T1000 (cell line): ENCODE measurements at regions not wholly inside any gene's neighbourhood (a gene's known extent, or its start where the extent isn't known, plus 50 kb on each side); places are given as distances from the start of the nearest gene placed in this dataset.
"Not testable (repeated sequence)": the region's sequence is repeated elsewhere in the genome, so short reads cannot be mapped to it uniquely, and the experiment has no call there.

Experiments used
- DNase-seq: peaks from one replicate; lab custom pipeline; 2025; ENCODE audit warnings: mixed read lengths; lab: John Stamatoyannopoulos, UW

DNA sequence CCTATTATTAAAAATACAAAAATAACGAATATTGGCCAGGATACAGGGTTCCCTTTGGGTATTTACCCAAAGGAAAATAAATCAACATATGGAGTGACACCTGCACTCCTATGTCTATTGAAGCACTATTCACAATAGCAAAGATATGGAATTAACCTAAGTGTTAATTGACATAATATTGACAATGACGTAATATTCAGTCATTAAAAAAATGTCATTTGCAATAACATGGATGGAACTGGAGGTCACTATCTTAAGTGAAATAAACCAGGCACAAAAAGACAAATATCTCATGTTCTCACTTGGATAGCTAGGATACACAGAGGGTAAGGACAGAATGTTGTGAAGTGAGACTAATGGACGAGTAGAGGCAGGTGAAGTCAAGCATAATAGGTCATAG, 326.3 kb upstream of the PTGER4 start:
- no peak for DNase-seq

GRCh38 chr5:40347981-40348725, 331.6 kb upstream of the PTGER4 start:
- no peak for DNase-seq

DNA sequence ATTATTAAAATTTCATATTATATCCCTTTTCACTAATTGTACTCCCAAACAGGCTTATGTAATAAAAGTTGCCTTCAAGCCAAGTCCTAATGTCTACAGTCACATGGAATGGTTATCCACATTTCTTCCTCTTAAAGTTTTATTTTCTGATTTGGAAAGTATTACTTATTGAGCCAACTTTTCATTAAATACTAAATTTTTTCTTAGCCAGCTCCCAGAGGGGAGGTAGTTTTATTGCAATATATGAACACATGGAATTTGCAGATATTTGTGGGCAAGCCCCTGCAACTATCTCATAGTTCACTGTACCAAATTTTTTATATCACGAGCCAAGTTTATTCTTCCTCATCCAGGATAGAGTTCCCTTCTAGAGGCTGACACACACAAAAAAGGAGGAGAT, 332.8 kb upstream of the PTGER4 start:
- no peak for DNase-seq

GRCh38 chr5:40338434-40338833, 341.3 kb upstream of the PTGER4 start:
- DNase-seq, result not testable (repeated sequence)

DNA sequence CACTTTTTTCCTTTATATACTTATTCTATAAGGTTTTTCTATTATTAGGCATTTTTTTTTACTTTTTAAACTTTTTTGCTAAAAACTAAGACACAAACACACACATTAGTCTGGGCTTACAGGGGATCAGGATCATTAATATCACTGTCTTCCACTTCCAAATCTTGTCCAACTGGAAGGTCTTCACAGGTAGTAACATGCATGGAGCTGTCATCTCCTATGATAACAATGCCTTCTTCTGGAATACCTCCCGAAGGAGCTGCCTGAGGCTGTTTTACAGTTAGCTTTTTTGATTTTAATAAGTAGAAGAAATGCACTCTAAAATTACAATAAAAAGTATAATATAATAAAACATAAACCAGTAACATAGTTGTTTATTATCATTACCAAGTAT, 345.5 kb upstream of the PTGER4 start:
- no peak for DNase-seq

DNA sequence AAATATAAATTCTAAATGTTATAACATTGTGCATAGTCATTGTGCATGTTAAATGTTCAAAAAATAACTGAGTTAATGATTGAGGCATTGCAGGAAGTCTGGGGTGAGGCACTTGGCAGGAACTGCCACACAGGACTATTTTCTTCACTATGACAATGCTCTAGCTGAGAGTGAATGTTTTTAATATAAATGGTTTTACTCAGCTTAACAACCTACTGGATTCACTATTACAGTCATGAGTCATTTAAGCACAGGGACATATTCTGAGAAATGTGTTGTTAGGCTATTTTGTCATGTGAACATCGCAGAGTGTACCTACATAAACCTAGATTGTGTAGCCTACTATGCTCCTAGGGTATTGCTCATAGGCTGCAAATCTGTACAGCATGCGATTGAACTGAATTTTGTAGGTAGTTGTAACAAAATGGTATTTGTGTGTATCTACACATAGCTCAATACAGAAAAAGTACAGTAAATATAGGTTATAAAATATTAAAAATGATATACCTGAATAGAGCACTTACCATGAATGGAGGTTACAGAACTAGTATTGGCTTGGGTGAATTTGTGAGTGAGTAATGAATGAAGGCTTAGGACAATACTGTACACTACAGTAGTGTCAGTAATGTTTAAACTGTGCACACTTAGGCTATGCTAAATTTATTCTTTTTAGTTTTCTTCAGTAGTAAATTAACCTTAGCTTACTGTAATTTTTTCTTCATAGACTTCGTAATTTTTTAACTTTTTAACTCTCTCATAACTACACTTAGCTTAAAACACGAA, 346.1 kb upstream of the PTGER4 start:
- no peak for DNase-seq

DNA sequence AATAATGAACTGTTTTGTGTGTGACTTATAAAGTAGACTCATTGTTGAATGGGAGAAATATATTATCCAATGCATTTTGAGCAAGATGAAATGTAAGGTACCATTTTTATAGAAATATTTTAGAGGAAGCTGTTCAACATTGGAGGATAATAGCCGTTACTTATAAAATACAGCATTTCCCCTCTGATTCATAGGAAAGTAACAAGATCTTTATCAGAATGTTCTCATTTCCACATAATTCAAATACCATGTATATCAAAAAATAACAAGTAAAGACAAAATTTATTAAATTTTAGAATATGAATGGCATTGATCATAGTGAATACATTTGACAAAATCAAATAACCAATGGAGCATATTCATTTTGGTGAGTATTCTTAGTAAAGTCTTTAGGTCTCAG, 346.7 kb upstream of the PTGER4 start:
- DNase-seq, result no peak

- DNase-seq, result no peak
These were observed 348.1 kb upstream of the PTGER4 start for GRCh38 chr5:40331616-40332015.

DNA sequence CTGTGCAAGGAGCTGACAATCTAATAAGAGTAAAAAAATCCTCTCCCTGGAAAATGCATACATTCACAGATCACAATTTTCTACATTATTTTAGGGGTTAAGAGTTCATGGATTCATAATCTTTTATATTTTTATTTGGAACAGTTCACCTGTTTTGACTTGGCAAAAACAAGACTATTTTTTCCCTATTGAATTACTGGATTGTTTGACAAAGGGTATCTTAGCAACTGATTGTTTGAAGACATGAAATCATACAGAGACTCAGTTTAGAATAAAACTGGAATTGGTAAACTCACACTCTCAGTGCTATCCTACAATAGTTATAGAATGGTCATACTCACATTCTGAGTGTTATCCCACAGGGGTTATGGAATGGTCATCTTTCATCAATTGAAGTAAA, 358.2 kb upstream of the PTGER4 start:
- DNase-seq, result no peak

DNA sequence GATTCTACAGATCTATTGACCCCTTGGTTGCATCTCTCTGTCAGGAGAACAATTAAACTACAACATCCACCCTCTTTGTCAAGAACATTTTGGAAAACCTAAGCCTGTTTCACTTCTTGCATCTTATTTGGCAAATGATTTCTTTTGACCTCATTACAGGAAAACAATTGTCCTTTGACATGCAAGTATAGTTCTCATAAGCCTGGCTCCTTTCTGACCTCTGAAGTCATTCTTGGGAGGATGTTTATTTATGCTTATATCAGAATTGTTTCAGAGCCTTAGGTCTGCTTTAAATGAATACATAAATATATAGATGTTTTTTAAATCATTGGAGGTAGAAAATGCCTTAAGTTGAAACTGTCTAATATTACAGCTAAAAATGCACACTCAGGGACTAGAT, 361.3 kb upstream of the PTGER4 start:
- DNase-seq, result no peak

DNA sequence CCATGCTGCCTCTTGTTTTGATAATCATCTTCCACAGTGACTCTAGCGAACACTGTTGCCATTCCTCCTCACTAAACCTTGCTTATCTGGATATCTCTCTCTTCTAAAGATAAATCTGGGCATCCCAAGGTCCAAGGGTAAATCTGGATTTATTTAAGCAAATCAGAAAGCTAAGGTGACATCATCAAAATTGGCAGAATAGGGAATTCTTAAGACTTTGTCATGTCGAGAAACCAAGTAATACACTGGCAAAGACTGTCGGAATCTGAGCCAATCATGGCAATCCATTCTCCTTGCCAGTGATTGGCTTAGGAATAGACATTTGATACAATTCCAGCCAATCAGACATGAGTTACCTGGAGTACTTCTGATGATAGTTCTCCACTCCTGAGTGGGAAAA, 362.7 kb upstream of the PTGER4 start:
- DNase-seq, result no peak

DNA sequence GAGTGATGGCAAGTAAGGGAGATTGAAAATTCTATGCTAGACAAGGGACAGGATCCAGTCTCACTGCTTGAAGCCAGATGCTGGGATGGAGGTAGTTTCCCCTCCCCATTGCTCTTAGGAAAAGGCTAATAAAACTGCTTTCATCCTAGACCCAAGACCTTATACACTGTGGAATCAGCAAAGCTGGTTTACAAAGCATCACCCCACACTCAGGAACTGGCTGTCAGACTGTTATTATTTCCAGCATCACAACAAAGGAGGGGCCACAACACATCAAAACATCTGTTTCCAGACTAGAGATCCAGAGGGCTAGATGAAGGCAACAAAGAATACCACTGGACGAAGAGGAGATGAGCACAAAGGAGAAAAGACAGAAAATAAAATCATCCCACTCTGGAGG, 364.6 kb upstream of the PTGER4 start:
- DNase-seq, result no peak

- DNase-seq, result no peak
These were observed 365.4 kb upstream of the PTGER4 start for GRCh38 chr5:40314275-40314674.

DNA sequence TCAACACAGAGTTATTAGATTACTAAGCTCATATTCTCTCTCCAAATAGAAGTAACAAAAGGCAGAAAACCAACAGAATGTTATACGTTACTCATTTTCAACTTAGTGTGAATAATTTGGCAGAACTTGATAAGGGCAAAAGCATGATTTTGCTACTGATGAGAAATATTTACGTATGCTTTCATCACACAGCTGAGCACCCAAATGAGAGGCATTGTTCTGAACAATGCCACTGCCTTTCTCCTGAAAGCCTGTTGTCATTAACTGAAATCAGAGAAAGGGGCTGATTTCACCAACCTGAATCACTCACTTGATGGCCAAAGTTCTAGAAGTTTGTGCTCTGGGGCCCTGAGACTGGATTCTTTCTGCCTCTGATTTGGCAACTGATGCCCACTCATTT, 367.5 kb upstream of the PTGER4 start:
- DNase-seq, result no peak

DNA sequence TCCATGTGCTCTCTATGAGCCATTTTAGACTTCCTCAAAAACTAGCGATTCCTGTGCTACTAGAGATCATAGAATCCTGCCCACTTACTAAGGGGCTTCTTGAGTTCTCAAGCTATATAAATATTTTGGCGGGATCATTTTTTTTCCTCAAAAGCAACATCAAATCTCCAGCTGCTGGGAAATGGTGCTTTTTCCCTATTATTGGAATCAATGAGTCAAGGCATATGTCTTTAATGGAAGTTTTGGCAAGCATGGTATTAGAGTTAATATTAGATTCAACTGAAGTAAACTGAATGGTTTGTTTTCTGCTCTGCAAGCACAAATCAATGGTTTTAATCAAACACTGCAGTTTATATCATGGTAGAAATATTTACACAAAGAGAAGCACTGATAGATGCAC, 369.9 kb upstream of the PTGER4 start:
- DNase-seq, result no peak

- DNase-seq, result no peak
These were observed 370.8 kb upstream of the PTGER4 start for GRCh38 chr5:40308867-40309266.

- no peak for DNase-seq
These were observed 371.8 kb upstream of the PTGER4 start for GRCh38 chr5:40307920-40308319.

- DNase-seq, result no peak
These were observed 372.7 kb upstream of the PTGER4 start for GRCh38 chr5:40306869-40307487.

- DNase-seq, result no peak
These were observed 387.7 kb upstream of the PTGER4 start for GRCh38 chr5:40292006-40292405.

DNA sequence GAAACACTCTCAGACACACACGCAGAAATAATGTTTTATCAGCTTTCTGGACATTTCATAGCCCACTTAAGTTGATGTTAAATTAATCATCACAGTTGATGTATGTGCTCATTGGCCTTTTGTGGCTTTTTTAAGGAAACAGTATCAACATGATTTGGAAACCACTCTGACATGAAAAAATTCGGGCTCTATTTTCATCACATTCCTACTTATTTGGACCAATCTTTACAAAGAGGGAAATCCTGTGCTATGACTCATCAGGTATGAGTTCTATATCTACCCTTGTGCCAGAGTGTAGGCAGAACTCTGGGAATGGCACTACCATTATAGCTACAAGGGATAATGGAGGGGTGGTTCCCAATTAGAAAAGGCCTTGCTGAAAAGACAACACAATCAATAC, 388.4 kb upstream of the PTGER4 start:
- no peak for DNase-seq

GRCh38 chr5:40288800-40289485, 390.8 kb upstream of the PTGER4 start:
- no peak for DNase-seq

GRCh38 chr5:40284863-40285262, 394.9 kb upstream of the PTGER4 start:
- DNase-seq, result no peak

- DNase-seq, result no peak
These were observed 400.8 kb upstream of the PTGER4 start for GRCh38 chr5:40278881-40279280.
